GM12892 (cell line): ENCODE measurements at regions not wholly inside any gene's neighbourhood (a gene's known extent, or its start where the extent isn't known, plus 50 kb on each side); places are given as distances from the start of the nearest gene placed in this dataset.

ENCODE experiments used
- DNase-seq: peaks from one replicate; pipeline ENCODE4 v3.0.0; 2011; ENCODE audit not compliant: insufficient read length
- FAIRE-seq: peaks from 2 replicates; lab custom pipeline; 2011; peaks lifted over from hg19 to GRCh38; lab: Jason Lieb, UNC
- POLR2A ChIP-seq: IDR thresholded peaks from 2 replicates; pipeline ENCODE4 v1.6.1; 2011; ENCODE audit warnings: low read depth, low read length, control low read depth
- POLR2AphosphoS5 ChIP-seq: IDR thresholded peaks from 2 replicates; pipeline ENCODE4 v1.6.1; 2011; ENCODE audit warnings: low read depth, low read length, control low read depth
- TAF1 ChIP-seq: IDR thresholded peaks from 2 replicates; pipeline ENCODE4 v1.6.1; 2011; ENCODE audit warnings: low read depth, mild to moderate bottlenecking, control low read depth, low read length, borderline replicate concordance

GRCh38 chr7:47093320-47094234, 488.3 kb downstream of the TNS3 start:
- DNase-seq (no peak), FAIRE-seq (no peak)
- TF ChIP-seq POLR2A (no peak), TAF1 (no peak), POLR2AphosphoS5 (no peak)

- DNase-seq (no peak), FAIRE-seq (no peak)
- TF ChIP-seq POLR2A = no peak
- no peak for TF ChIP-seq TAF1
- no peak for TF ChIP-seq POLR2AphosphoS5
Measured at GRCh38 chr7:47092336-47092735, 489.6 kb downstream of the TNS3 start.

DNA sequence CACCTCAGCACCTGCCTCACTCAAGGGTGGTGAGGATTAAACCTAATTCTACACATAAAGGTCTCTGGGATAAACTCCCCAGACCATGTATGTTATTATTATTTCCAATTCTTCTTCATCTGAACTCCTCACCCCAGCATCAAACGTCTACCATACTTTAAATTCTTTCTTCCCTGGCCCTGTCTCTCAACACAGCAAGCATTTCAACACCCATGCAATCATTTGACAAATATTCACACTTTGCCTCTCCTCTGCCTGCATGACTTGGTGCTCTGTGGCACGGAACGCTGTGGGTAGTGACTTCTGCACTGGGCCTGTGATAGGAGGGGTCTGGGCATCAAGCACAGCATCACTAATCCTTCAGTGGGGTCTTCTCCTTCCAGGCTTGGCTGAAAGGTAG, 490.8 kb downstream of the TNS3 start:
- FAIRE-seq (no peak), DNase-seq (no peak)
- TF ChIP-seq POLR2AphosphoS5 = no peak
- no peak for TF ChIP-seq TAF1
- TF ChIP-seq POLR2A = no peak

DNA sequence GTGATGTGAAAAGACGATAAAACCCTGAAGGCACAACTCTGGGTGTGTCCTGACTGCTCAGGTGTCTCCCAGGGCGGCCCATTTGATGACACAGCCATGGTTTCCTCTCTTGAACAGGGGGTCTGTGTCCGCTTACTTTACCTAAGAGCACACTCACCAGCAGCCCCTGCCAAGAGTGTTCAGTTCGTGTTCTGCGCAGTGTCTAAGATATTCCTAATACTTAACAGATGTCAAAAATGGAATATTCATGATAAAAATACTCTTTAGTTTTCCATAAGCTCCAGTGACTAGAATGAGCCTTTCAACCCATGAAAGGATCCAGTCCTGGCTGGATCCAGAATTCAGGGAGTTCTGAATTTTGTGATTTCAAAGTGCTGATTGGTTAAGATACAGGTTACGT, 492.4 kb downstream of the TNS3 start:
- DNase-seq (no peak), FAIRE-seq (no peak)
- TF ChIP-seq POLR2A (no peak), TAF1 (no peak), POLR2AphosphoS5 (no peak)

GRCh38 chr7:47089068-47089417, 492.9 kb downstream of the TNS3 start:
- TF ChIP-seq POLR2A (no peak), TAF1 (no peak), POLR2AphosphoS5 (no peak)
- FAIRE-seq (no peak), DNase-seq (no peak)

GRCh38 chr7:47088329-47089067, 493.4 kb downstream of the TNS3 start:
- no peak for FAIRE-seq
- TF ChIP-seq TAF1 = no peak
- TF ChIP-seq POLR2AphosphoS5 = no peak
- no peak for TF ChIP-seq POLR2A
- peak; percentile 16 for DNase-seq

DNA sequence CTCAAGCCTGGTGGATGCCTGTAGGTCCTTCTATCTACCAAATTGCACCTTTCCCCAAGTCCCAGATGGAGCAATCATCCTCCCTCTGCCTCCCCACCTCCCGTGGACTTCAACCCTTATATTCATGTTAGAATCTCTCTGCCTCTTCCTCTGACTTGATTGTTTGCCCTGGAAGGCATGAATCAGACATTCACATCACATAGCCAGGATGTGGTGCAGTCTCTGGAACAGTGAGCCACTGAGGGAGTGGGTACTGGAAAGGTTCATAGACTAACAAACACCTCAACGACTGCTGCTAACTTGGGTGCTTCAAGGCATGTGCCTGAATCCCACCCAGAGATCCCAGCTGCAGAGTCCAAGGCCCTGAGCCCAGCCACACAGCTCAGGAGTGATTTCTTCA, 494.0 kb downstream of the TNS3 start:
- no peak for TF ChIP-seq TAF1
- no peak for TF ChIP-seq POLR2A
- TF ChIP-seq POLR2AphosphoS5 = no peak
- FAIRE-seq = no peak
- DNase-seq = no peak

GRCh38 chr7:47085491-47086275, 496.2 kb downstream of the TNS3 start:
- no peak for TF ChIP-seq POLR2A
- no peak for TF ChIP-seq POLR2AphosphoS5
- FAIRE-seq (no peak), DNase-seq (no peak)

GRCh38 chr7:47083476-47084250, 498.2 kb downstream of the TNS3 start:
- DNase-seq (no peak), FAIRE-seq (no peak)
- no peak for TF ChIP-seq TAF1

DNA sequence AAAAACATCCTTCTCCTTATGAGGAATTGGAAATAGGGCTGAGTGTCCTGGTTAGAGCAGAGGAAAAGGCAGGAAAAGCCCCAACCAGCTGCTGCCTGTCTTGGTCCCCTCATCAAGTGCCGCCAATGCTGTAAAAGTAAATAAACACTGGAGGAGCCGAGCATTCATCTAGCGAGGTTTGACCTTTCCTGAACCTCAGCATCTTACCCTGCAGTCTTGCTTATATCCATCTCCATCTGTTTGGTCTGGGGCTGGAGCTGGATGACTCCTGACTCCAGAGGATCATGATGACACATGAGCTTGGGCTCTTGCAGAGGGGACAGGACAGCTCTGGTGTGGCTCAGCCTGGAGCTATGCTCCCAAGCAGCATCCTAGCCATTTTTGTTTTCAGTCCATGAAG, 501.1 kb downstream of the TNS3 start:
- DNase-seq = no peak
- no peak for TF ChIP-seq POLR2A
- TF ChIP-seq POLR2AphosphoS5 = no peak
- no peak for TF ChIP-seq TAF1
- no peak for FAIRE-seq

GRCh38 chr7:47078241-47078640, 503.7 kb downstream of the TNS3 start:
- DNase-seq (no peak), FAIRE-seq (no peak)
- TF ChIP-seq TAF1 (no peak), POLR2AphosphoS5 (no peak), POLR2A (no peak)
